Activated CD8-positive, alpha-beta memory T cell treated with anti-CD3 and anti-CD28 coated beads, Interleukin-2, amount 50 U/mL, for 4 hours (primary cell): ENCODE measurements at regions not wholly inside any gene's neighbourhood (a gene's known extent, or its start where the extent isn't known, plus 50 kb on each side); places are given as distances from the start of the nearest gene placed in this dataset.

Experiments
- DNase-seq: peaks from one replicate; pipeline ENCODE4 v3.0.0-alpha.2; 2020

GRCh38 chr9:99282406-99282805 is 60.3 kb downstream of the SEC61B start:
- DNase-seq = no peak

GRCh38 chr9:99285965-99286364 is 63.9 kb downstream of the SEC61B start:
- no peak for DNase-seq

- DNase-seq = no peak
Observed at GRCh38 chr9:99286536-99286935, 64.5 kb downstream of the SEC61B start.

- DNase-seq = no peak
Observed at GRCh38 chr9:99287641-99288040, 65.6 kb downstream of the SEC61B start.

- DNase-seq = no peak
Observed at GRCh38 chr9:99288830-99289229, 66.7 kb downstream of the SEC61B start.

- DNase-seq = no peak
Observed at GRCh38 chr9:99294850-99295461, 72.9 kb downstream of the SEC61B start.

GRCh38 chr9:99296291-99296951 is 74.3 kb downstream of the SEC61B start:
- DNase-seq = peak; percentile 46

- no peak for DNase-seq
Observed at GRCh38 chr9:99298614-99299013, 76.5 kb downstream of the SEC61B start.

- no peak for DNase-seq
Observed at GRCh38 chr9:99299211-99300102, 77.4 kb downstream of the SEC61B start.

GRCh38 chr9:99300103-99300439 is 78.0 kb downstream of the SEC61B start:
- no peak for DNase-seq

GRCh38 chr9:99300603-99301002 is 78.5 kb downstream of the SEC61B start:
- DNase-seq = no peak

- no peak for DNase-seq
Observed at GRCh38 chr9:99303177-99303576, 81.1 kb downstream of the SEC61B start.

- no peak for DNase-seq
Observed at GRCh38 chr9:99305124-99305523, 83.0 kb downstream of the SEC61B start.

- no peak for DNase-seq
Observed at GRCh38 chr9:99305820-99306811, 84.0 kb downstream of the SEC61B start.

GRCh38 chr9:99307851-99308250 is 85.8 kb downstream of the SEC61B start:
- no peak for DNase-seq

- DNase-seq = no peak
Observed at GRCh38 chr9:99309141-99309939, 87.3 kb downstream of the SEC61B start.

GRCh38 chr9:99312736-99313135 is 90.7 kb downstream of the SEC61B start:
- DNase-seq = no peak

- DNase-seq = no peak
Observed at GRCh38 chr9:99319048-99319447, 97.0 kb downstream of the SEC61B start.

GRCh38 chr9:99322299-99322698 is 100.2 kb downstream of the SEC61B start:
- DNase-seq = no peak

- DNase-seq = no peak
Observed at GRCh38 chr9:99326112-99326916, 104.2 kb downstream of the SEC61B start.

GRCh38 chr9:99326917-99327189 is 104.8 kb downstream of the SEC61B start:
- no peak for DNase-seq
